Activated B cell treated with CpG ODN at 0.5 μM for 24 hours (primary cell): ENCODE measurements at regions not wholly inside any gene's neighbourhood (a gene's known extent, or its start where the extent isn't known, plus 50 kb on each side); places are given as distances from the start of the nearest gene placed in this dataset.
A peak's percentile ranks its signal among the peaks of the same experiment; 100 is the strongest.

Experiments
- ATAC-seq: fragments of 200-7000 bp; cut with Tn5 transposase; one replicate; pipeline ENCODE4 v1.10.0; 2021; ENCODE audit warnings: low read depth, mild to moderate bottlenecking, moderate library complexity
- CTCF ChIA-PET: fragments of 350-600 bp; sonication (Branson Sonifier 250); formaldehyde crosslinking; loops from one replicate; lab custom pipeline; 2021; ENCODE audit warnings: antibody characterized with exemption; lab: Charles Lee
- POLR2A ChIA-PET: fragments of 350-600 bp; sonication (Branson Sonifier 250); formaldehyde crosslinking; loops from one replicate; lab custom pipeline; 2021; ENCODE audit warnings: antibody characterized with exemption; lab: Charles Lee
- DNase-seq: peaks from one replicate; pipeline ENCODE4 v3.0.0; 2022
- H3K27ac Mint-ChIP-seq: one replicate; pipeline ENCODE4 v1.8.0; 2020; ENCODE audit warnings: mixed read lengths
- H3K27me3 Mint-ChIP-seq: one replicate; pipeline ENCODE4 v1.8.0; 2021; ENCODE audit warnings: mixed read lengths
- H3K36me3 Mint-ChIP-seq: one replicate; pipeline ENCODE4 v1.8.0; 2021; ENCODE audit warnings: low read depth, mixed read lengths
- H3K4me1 Mint-ChIP-seq: one replicate; pipeline ENCODE4 v1.8.0; 2021; ENCODE audit warnings: mixed read lengths
- H3K4me3 Mint-ChIP-seq: one replicate; pipeline ENCODE4 v1.8.0; 2020; ENCODE audit warnings: mild to moderate bottlenecking, mixed read lengths
- H3K9me3 Mint-ChIP-seq: one replicate; pipeline ENCODE4 v1.8.0; 2020; ENCODE audit warnings: mixed read lengths
- intact Hi-C: fragments of 100-400 bp; cut with micrococcal nuclease; formaldehyde crosslinking; loops from one replicate; pipeline ENCODE4 v1.15.1; 2024
- TF ChIP-seq, protein P1 (sequence below): fragments of 200-600 bp; IDR thresholded peaks from one replicate; pipeline ENCODE4 v1.8.0; 2022; ENCODE audit warnings: antibody characterized with exemption, mild to moderate bottlenecking

DNA sequence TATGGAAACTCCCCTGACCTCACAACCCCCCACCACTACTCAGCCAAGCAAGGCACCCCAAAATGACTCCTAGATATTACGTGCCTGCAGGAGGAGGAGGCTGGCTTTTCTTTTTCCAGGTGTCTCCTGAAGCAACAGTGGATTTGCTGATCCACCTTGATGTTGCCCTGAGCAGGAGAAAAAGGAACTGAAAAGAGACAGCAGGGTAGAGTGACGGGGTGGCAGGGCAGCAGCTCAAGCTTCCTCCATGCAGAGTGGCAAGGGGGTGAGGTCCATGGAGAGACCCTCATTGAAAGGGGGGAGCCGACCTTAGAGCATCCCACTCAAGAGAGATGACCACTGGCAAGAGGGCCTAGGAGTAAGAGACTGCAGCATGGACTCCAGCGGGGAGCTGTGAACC is 112.0 kb upstream of the SIRPA start:
- no peak for DNase-seq
- peak; percentile 34 for ATAC-seq
- Mint-ChIP-seq H3K36me3 (no peaks in the 10 kb centered on the region), H3K4me3 (no peak overlapping the region), H3K27me3 (peaks cover 28% of the 10 kb centered on the region), H3K27ac (no peak overlapping the region), H3K9me3 (no peaks in the 10 kb centered on the region), H3K4me1 (peaks cover 11% of the 10 kb centered on the region)
- intact Hi-C loops = no loop called here
- CTCF ChIA-PET = no interaction called here
- TF ChIP-seq, protein P1, sequence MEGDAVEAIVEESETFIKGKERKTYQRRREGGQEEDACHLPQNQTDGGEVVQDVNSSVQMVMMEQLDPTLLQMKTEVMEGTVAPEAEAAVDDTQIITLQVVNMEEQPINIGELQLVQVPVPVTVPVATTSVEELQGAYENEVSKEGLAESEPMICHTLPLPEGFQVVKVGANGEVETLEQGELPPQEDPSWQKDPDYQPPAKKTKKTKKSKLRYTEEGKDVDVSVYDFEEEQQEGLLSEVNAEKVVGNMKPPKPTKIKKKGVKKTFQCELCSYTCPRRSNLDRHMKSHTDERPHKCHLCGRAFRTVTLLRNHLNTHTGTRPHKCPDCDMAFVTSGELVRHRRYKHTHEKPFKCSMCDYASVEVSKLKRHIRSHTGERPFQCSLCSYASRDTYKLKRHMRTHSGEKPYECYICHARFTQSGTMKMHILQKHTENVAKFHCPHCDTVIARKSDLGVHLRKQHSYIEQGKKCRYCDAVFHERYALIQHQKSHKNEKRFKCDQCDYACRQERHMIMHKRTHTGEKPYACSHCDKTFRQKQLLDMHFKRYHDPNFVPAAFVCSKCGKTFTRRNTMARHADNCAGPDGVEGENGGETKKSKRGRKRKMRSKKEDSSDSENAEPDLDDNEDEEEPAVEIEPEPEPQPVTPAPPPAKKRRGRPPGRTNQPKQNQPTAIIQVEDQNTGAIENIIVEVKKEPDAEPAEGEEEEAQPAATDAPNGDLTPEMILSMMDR = no peak
- POLR2A ChIA-PET = no interaction called here

- intact Hi-C loops = no loop called here
- H3K27me3 Mint-ChIP-seq = peaks cover 24% of the 10 kb centered on the region
- H3K36me3 Mint-ChIP-seq = no peaks in the 10 kb centered on the region
- DNase-seq (no peak), ATAC-seq (no peak)
- H3K4me3 Mint-ChIP-seq = no peak overlapping the region
- TF ChIP-seq, protein P1 = no peak
- no peaks in the 10 kb centered on the region for H3K9me3 Mint-ChIP-seq
- H3K4me1 Mint-ChIP-seq = peaks cover 15% of the 10 kb centered on the region
- H3K27ac Mint-ChIP-seq = no peak overlapping the region
- POLR2A ChIA-PET = no interaction called here
- CTCF ChIA-PET = interaction anchor here (0.6 kb wide), 1 partner anchor 390 kb away, joined by 3 read pairs; no protein-coding TSS in a partner anchor
These were observed 113.0 kb upstream of the SIRPA start for GRCh38 chr20:1782181-1782580.

DNA sequence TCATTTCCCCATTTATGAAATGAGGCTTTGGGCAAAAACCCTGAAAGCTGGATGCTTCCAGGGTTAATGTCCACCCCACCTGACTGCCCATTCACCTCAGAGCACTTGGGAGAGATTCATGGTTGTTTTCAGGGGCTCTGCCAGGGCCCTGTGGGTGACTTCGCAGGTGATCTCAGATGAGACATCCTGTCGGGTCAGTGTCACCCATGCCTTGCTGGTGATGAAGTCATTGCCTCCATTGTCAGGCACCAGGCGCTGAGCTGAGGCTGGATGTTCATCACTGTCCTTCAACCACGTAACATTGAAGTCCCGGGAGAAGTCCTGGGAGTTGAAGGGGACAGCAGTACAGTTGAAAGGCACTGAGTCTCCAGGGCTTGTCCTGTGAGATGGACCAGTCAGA is 115.6 kb upstream of the SIRPA start:
- TF ChIP-seq, protein P1 = no peak
- ChIA-PET CTCF (interaction anchor here (1.3 kb wide), 1 partner anchor 15 kb away, joined by 6 read pairs; no protein-coding TSS in a partner anchor), POLR2A (no interaction called here)
- H3K4me3 Mint-ChIP-seq = no peak overlapping the region
- H3K27me3 Mint-ChIP-seq = peaks cover 9% of the 10 kb centered on the region
- intact Hi-C loops = loop anchor here (5.0 kb wide), 3 partner anchors 393 to 673 kb away; no protein-coding TSS in a partner anchor
- no peaks in the 10 kb centered on the region for H3K9me3 Mint-ChIP-seq
- DNase-seq (no peak), ATAC-seq (no peak)
- H3K4me1 Mint-ChIP-seq = peaks cover 22% of the 10 kb centered on the region
- H3K27ac Mint-ChIP-seq = no peak overlapping the region
- no peaks in the 10 kb centered on the region for H3K36me3 Mint-ChIP-seq

- ChIA-PET POLR2A (no interaction called here), CTCF (interaction anchor here (1.1 to 3.1 kb wide), 4 partner anchors 9 to 187 kb away, joined by 3 to 33 read pairs (median 6); no protein-coding TSS in a partner anchor)
- TF ChIP-seq, protein P1 = no peak
- ATAC-seq (no peak), DNase-seq (no peak)
- H3K27ac Mint-ChIP-seq = no peak overlapping the region
- intact Hi-C loops = loop anchor here (5.0 kb wide), 3 partner anchors 394 to 674 kb away; no protein-coding TSS in a partner anchor
- H3K36me3 Mint-ChIP-seq = no peaks in the 10 kb centered on the region
- H3K9me3 Mint-ChIP-seq = no peaks in the 10 kb centered on the region
- peaks cover 7% of the 10 kb centered on the region for H3K27me3 Mint-ChIP-seq
- H3K4me1 Mint-ChIP-seq = peaks cover 20% of the 10 kb centered on the region
- no peak overlapping the region for H3K4me3 Mint-ChIP-seq
These were observed 116.9 kb upstream of the SIRPA start for GRCh38 chr20:1778338-1778737.

DNA sequence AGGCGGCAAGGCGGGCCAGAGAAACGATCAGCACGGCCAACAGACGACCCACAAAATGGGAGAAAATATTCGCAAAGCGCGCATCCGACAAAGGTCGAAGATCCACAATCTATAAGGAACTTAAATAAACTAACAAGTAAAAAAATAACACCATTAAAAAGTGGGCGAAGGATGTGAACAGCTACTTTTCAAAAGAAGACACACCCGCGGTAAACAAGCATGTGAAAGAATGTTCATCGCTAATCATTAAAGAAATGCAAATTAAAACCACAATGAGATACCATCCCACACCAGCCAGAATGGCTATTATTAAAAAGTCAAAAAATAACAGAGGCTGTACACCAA is 117.8 kb upstream of the SIRPA start:
- ATAC-seq = no peak
- no peak for DNase-seq
- Mint-ChIP-seq H3K4me3 (peak overlapping the region; percentile 83), H3K27me3 (peaks cover 7% of the 10 kb centered on the region), H3K4me1 (peaks cover 17% of the 10 kb centered on the region), H3K27ac (peak overlapping the region; percentile 57), H3K36me3 (no peaks in the 10 kb centered on the region), H3K9me3 (no peaks in the 10 kb centered on the region)
- intact Hi-C loops = loop anchor here (1.0 to 5.0 kb wide), 8 partner anchors 73 to 675 kb away; partner anchors contain the start of gene NSFL1C
- TF ChIP-seq, protein P1 = no peak
- ChIA-PET POLR2A (interaction anchor here (1.0 to 1.6 kb wide), 3 partner anchors 25 to 693 kb away, joined by 3 to 7 read pairs (median 7); no protein-coding TSS in a partner anchor), CTCF (interaction anchor here (0.6 to 3.1 kb wide), 30 partner anchors 9 to 693 kb away, joined by 3 to 33 read pairs (median 4); partner anchors contain the start of gene SNRPB)
